HFFc6 (cell line): ENCODE measurements at regions not wholly inside any gene's neighbourhood (a gene's known extent, or its start where the extent isn't known, plus 50 kb on each side); places are given as distances from the start of the nearest gene placed in this dataset.
A peak's percentile ranks its signal among the peaks of the same experiment; 100 is the strongest.
"Not testable (repeated sequence)": the region's sequence is repeated elsewhere in the genome, so short reads cannot be mapped to it uniquely, and the experiment has no call there.

ENCODE experiments used
- DNase-seq: peaks from one replicate; pipeline ENCODE4 v3.0.0-alpha.2; 2018
- H3K27ac Mint-ChIP-seq: 2 replicates; pipeline ENCODE4 v1.8.0; 2020; ENCODE audit warnings: mild to moderate bottlenecking, mixed read lengths
- H3K27me3 Mint-ChIP-seq: 2 replicates; pipeline ENCODE4 v1.8.0; 2021; ENCODE audit warnings: mild to moderate bottlenecking, moderate library complexity, mixed read lengths; ENCODE audit not compliant: insufficient read depth
- H3K36me3 Mint-ChIP-seq: 2 replicates; pipeline ENCODE4 v1.8.0; 2021; ENCODE audit warnings: low read depth, mixed read lengths
- H3K4me1 Mint-ChIP-seq: 2 replicates; pipeline ENCODE4 v1.8.0; 2020; ENCODE audit warnings: low read depth, mixed read lengths
- H3K4me3 Mint-ChIP-seq: 2 replicates; pipeline ENCODE4 v1.8.0; 2020; ENCODE audit warnings: mild to moderate bottlenecking, moderate library complexity, mixed read lengths
- H3K9me3 Mint-ChIP-seq: 2 replicates; pipeline ENCODE4 v1.8.0; 2020; ENCODE audit warnings: mild to moderate bottlenecking, mixed read lengths
- TF ChIP-seq, protein P1 (sequence below): fragments of 200-600 bp; sonication (generic); IDR thresholded peaks from 2 replicates; pipeline ENCODE4 v1.5.0; 2021; ENCODE audit warnings: antibody characterized with exemption, mild to moderate bottlenecking

DNA sequence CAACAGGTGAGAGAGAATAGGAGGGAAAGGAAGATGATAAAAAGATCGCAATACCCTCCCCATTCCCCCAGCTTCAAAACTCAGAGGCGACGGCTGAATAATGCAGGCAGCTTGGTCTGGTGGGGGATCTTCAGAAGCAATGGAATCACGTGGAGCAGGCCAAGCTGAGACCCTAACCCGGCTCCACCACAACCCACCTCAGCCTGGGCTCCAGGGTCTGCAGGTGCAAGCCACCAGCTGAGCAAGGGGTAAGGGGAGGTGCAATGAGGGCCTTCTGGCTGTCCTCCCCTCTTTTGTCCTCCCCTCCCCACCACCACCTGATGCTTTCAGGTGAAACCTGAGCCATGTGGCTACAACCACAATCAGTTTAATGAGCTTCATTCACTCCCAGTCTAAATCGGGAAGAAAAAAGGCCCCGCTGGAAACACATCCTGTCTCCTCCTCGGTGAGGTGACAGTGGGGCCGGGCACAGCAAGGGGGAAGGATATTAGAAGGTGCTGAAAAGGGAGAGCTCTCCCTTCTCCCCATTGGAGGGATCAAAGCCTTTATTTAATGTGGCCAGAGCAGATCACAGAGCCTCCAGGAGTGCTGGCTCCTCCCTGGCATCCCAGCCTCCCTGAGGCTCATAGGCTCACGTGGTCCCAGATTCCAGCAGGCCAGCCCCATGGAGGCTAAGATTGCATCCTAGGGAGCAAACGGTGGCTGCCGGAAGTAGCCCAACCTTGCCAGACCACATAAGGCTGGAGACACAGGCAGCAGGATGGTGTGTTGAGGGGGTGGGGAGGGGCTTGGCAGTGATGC is 261.0 kb downstream of the SOX9 start:
- peaks cover 23% of the 10 kb centered on the region for H3K4me1 Mint-ChIP-seq
- no peak overlapping the region for H3K27ac Mint-ChIP-seq
- H3K36me3 Mint-ChIP-seq = no peaks in the 10 kb centered on the region
- H3K9me3 Mint-ChIP-seq = no peaks in the 10 kb centered on the region
- H3K27me3 Mint-ChIP-seq = no peaks in the 10 kb centered on the region; the same call in 1 of the 2 replicates
- no peak for DNase-seq
- TF ChIP-seq, protein P1, sequence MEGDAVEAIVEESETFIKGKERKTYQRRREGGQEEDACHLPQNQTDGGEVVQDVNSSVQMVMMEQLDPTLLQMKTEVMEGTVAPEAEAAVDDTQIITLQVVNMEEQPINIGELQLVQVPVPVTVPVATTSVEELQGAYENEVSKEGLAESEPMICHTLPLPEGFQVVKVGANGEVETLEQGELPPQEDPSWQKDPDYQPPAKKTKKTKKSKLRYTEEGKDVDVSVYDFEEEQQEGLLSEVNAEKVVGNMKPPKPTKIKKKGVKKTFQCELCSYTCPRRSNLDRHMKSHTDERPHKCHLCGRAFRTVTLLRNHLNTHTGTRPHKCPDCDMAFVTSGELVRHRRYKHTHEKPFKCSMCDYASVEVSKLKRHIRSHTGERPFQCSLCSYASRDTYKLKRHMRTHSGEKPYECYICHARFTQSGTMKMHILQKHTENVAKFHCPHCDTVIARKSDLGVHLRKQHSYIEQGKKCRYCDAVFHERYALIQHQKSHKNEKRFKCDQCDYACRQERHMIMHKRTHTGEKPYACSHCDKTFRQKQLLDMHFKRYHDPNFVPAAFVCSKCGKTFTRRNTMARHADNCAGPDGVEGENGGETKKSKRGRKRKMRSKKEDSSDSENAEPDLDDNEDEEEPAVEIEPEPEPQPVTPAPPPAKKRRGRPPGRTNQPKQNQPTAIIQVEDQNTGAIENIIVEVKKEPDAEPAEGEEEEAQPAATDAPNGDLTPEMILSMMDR = no peak
- H3K4me3 Mint-ChIP-seq = no peak overlapping the region

DNA sequence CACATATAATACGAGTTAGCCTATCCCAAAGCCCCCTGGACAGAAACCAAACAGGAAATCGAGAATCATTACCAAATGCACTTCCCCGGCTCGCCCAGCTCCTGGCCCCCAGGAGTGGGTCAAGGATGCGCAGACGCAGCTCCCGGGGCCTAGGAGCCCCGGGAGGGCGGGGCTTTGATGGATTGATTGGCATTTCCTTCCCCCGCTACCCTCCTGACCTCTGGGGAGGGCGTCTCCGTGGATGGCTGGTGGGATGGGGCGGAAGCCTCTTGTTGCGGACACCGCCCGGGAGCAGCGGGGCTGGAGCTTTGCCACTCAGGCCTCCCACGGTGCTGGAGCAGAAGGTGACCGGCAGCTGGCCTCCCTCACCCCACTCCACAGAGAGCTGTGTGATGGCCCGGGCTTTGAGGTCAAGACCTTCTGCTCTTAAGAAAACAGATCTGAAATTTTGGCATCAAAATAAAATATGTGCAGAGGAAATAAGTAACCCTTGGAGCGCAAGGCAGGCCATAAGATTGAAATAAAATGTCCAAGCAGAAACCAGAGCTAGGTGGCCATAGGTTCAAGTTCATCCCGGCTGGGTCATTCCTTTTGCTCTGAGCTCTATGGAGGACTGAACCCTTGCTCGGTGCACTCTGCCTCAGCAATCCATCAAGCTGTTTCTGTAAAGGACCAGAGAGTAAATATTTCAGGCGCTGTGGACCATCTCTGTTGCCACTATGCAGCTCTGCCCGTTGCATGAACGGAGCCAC is 262.3 kb downstream of the SOX9 start:
- no peak for DNase-seq
- H3K36me3 Mint-ChIP-seq = no peaks in the 10 kb centered on the region
- H3K4me1 Mint-ChIP-seq = peaks cover 31% of the 10 kb centered on the region
- H3K4me3 Mint-ChIP-seq = no peak overlapping the region
- H3K9me3 Mint-ChIP-seq = no peaks in the 10 kb centered on the region
- H3K27me3 Mint-ChIP-seq = no peaks in the 10 kb centered on the region; the same call in 1 of the 2 replicates
- H3K27ac Mint-ChIP-seq = no peak overlapping the region
- TF ChIP-seq, protein P1 = no peak

DNA sequence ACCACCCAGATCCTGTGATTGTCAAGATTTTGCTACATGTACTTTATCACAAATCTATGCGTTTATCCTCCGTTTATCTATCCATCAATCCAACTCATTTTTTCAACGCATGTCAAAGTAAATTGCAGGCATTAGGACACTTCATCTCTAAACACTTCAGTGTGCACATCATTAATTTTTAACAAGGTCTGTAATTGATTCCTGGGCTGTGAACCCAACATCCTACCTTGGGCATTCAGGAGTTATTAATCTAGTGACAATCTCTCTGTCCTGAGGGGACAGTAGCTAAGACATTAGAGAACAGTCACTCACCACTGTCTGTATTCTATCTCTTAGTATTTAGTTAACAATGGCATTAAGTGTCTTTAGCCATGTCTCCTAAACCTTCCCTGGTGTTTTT is 264.7 kb downstream of the SOX9 start:
- H3K36me3 Mint-ChIP-seq = no peaks in the 10 kb centered on the region
- TF ChIP-seq, protein P1 = no peak
- no peaks in the 10 kb centered on the region for H3K9me3 Mint-ChIP-seq
- H3K27me3 Mint-ChIP-seq = no peaks in the 10 kb centered on the region
- H3K4me1 Mint-ChIP-seq = peaks cover 48% of the 10 kb centered on the region
- DNase-seq = no peak
- H3K4me3 Mint-ChIP-seq = no peak overlapping the region
- H3K27ac Mint-ChIP-seq = no peak overlapping the region

DNA sequence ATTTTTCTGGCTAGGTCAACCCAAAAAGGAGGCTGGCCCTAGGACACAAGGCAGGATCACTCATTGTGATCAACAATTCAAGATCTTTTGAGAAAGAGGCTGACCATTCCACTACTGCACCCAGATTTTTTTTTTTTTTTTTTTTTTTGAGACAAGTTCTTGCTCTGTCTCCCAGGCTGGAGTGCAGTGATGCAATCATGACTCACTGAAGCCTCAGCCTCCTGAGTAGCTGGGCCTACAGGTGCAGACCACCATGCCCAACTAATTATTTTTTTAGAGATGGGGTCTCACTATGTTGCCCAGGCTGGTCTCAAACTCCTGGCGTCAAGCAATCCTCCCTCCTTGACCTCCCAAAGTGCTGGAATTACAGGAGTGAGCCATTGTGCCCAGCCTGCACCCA is 265.4 kb downstream of the SOX9 start:
- H3K4me3 Mint-ChIP-seq, H3K27me3 Mint-ChIP-seq, H3K9me3 Mint-ChIP-seq, H3K36me3 Mint-ChIP-seq, H3K27ac Mint-ChIP-seq: not testable (repeated sequence)
- peak; percentile 63 for DNase-seq
- peaks cover 55% of the 10 kb centered on the region for H3K4me1 Mint-ChIP-seq

DNA sequence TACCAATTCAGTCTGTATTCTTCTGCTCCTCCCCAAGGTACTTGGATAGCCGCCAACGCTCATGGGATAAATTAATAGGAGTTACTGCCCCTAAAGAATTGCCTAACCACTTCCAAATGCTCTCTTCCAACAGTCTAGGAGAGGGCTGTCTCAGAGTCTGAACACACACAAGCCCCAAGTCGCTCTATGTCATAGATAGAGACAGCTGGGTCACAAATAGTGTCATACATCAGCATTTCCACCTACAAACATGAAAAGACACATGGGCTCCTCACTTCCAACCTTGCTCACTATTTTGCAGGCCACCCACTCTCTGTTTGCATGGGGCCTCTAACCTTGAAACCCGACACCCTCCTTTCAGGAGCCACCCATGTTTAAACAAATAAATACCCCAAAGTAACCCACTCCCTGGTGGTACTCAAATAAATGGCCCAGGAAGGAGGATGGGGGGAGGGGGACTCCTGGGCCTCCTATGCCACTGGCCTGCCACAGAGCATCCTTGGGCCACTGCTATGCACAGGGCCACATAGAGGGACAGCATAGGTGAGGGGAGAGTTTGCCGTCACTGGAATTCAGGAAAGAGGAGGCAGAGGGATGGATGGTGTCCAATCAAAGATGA is 265.9 kb downstream of the SOX9 start:
- Mint-ChIP-seq H3K36me3 (no peaks in the 10 kb centered on the region), H3K4me3 (no peak overlapping the region), H3K27me3 (no peaks in the 10 kb centered on the region), H3K27ac (peak overlapping the region; percentile 86), H3K4me1 (peaks cover 60% of the 10 kb centered on the region), H3K9me3 (no peaks in the 10 kb centered on the region)
- TF ChIP-seq, protein P1 = no peak
- no peak for DNase-seq

DNA sequence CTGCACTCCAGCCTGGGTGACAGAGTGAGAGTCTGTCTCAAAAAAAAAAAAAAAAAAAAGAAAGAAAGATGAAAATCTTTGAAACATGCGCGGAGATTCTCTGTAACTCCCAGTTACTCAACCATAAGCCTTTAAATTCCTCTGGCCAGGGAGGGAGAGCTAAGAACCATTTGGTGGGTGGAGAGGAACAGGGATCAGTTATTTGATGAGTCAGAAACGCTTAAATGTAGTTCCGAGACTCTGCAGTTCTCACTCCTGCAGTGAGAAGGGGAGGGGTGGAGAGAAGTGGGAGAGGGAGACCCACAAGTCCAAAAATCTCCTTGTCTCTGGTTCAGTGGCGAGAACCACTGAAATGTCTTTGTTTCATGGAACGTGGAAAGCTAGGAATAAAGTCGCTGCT is 266.7 kb downstream of the SOX9 start:
- TF ChIP-seq, protein P1 = no peak
- peaks cover 68% of the 10 kb centered on the region for H3K4me1 Mint-ChIP-seq
- peak; percentile 83 for DNase-seq
- no peaks in the 10 kb centered on the region for H3K36me3 Mint-ChIP-seq
- H3K9me3 Mint-ChIP-seq = no peaks in the 10 kb centered on the region
- H3K27ac Mint-ChIP-seq = peak overlapping the region; percentile 86
- H3K27me3 Mint-ChIP-seq = no peaks in the 10 kb centered on the region
- H3K4me3 Mint-ChIP-seq = peak overlapping the region; percentile 54
